K562 (cell line): ENCODE measurements at regions not wholly inside any gene's neighbourhood (a gene's known extent, or its start where the extent isn't known, plus 50 kb on each side); places are given as distances from the start of the nearest gene placed in this dataset.

ENCODE experiments used
- ATAC-seq: fragments of 200-7000 bp; cut with Tn5 transposase; 3 replicates; pipeline ENCODE4 v1.9.1; 2020; ENCODE audit warnings: moderate library complexity
- BruUV-seq: library from RNA; stranded (reverse); fragments of 400-500 nt; replicated peaks from 2 replicates; lab custom pipeline; 2021; lab: Mats Ljungman, UMichigan
- CTCF ChIA-PET: fragments of 300-600 bp; formaldehyde crosslinking; extraction: SDS; loops from one replicate; lab custom pipeline; 2021; ENCODE audit warnings: low intra/inter-chr PET ratio; lab: Yijun Ruan, JAX
- POLR2A ChIA-PET: fragments of 300-600, 350-650 bp; sonication (Branson Sonifier 250); formaldehyde crosslinking; extraction: SDS; loops from one replicate; lab custom pipeline; 2021; ENCODE audit warnings: antibody characterized with exemption, inconsistent platforms; lab: Yijun Ruan, JAX
- DNase-seq, 4 experiments: peaks; one replicate each; pipeline versions ENCODE4 v3.0.0 to v3.0.0-alpha.2; 2011 to 2018; ENCODE audit warnings: low spot score in 3 of 4, mixed read lengths in 3 of 4; ENCODE audit errors: extremely low read depth in 1 of 4
- FAIRE-seq: peaks from 2 replicates; lab custom pipeline; 2011; peaks lifted over from hg19 to GRCh38; lab: Jason Lieb, UNC
- H2AFZ ChIP-seq: 2 replicates; pipeline ENCODE4 v1.6.0; 2011; ENCODE audit warnings: low read depth, low read length, control low read depth, inconsistent platforms
- H3K27ac ChIP-seq: fragments of 200-600 bp; 3 replicates; pipeline ENCODE4 v1.8.0; 2011; ENCODE audit warnings: low read depth, mild to moderate bottlenecking, control low read depth, inconsistent platforms, low read length, moderate library complexity, mixed read lengths; ENCODE audit errors: extremely low read depth
- H3K27me3 ChIP-seq, 2 experiments: fragments of 300-600 bp in 1 of 2; 2 replicates in 1 of 2; 3 replicates in 1 of 2; pipeline versions ENCODE4 v1.6.0 to v1.8.0; 2011; ENCODE audit warnings: inconsistent platforms in 2 of 2, low read length in 2 of 2, mild to moderate bottlenecking in 1 of 2, mixed read lengths in 1 of 2, moderate library complexity in 1 of 2; ENCODE audit not compliant: control insufficient read depth in 2 of 2, insufficient read depth in 2 of 2
- H3K36me3 ChIP-seq: fragments of 300-600 bp; 3 replicates; pipeline ENCODE4 v1.8.0; 2011; ENCODE audit warnings: mild to moderate bottlenecking, low read length, inconsistent platforms; ENCODE audit not compliant: control insufficient read depth, insufficient read depth
- H3K4me1 ChIP-seq, 2 experiments: fragments of 200-600 bp in 1 of 2; replicated peaks in 1 of 2; 2 replicates in 1 of 2; 3 replicates in 1 of 2; pipeline versions ENCODE4 v1.5.1 to v1.8.0; 2011; ENCODE audit warnings: inconsistent platforms in 2 of 2, low read length in 2 of 2, mild to moderate bottlenecking in 1 of 2, mixed read lengths in 1 of 2, moderate library complexity in 1 of 2; ENCODE audit not compliant: control insufficient read depth in 2 of 2, insufficient read depth in 2 of 2
- H3K4me2 ChIP-seq: 2 replicates; pipeline ENCODE4 v1.6.1; 2011; ENCODE audit warnings: low read length, control low read depth, inconsistent platforms, mixed read lengths; ENCODE audit not compliant: insufficient read depth
- H3K4me3 ChIP-seq: fragments of 200-600 bp; sonication (generic), shearing (Covaris generic); 2 replicates; pipeline ENCODE4 v1.5.1; 2016; ENCODE audit warnings: control low read depth, inconsistent platforms
- H3K79me2 ChIP-seq: fragments of 200-600 bp; 3 replicates; pipeline ENCODE4 v1.8.0; 2011; ENCODE audit warnings: low read length, inconsistent platforms; ENCODE audit not compliant: control insufficient read depth, insufficient read depth
- H3K9ac ChIP-seq, 2 experiments: 2 replicates each; pipeline versions ENCODE4 v1.6.0 to v1.6.1; 2011; ENCODE audit warnings: low read depth in 2 of 2, low read length in 2 of 2, control low read depth in 1 of 2, inconsistent platforms in 1 of 2, mild to moderate bottlenecking in 1 of 2, mixed read lengths in 1 of 2; ENCODE audit not compliant: insufficient read depth in 1 of 2
- H3K9me1 ChIP-seq: one replicate; pipeline ENCODE4 v1.6.0; 2011; ENCODE audit warnings: inconsistent platforms, mild to moderate bottlenecking, low read length, moderate library complexity; ENCODE audit not compliant: control insufficient read depth, insufficient read depth
- H3K9me3 ChIP-seq: replicated peaks from 2 replicates; pipeline ENCODE4 v1.5.1; 2011; ENCODE audit warnings: low read depth, low read length, inconsistent platforms; ENCODE audit not compliant: control insufficient read depth, insufficient read depth
- H4K20me1 ChIP-seq: replicated peaks from 2 replicates; pipeline ENCODE4 v1.6.1; 2011; ENCODE audit warnings: low read length, inconsistent platforms, mixed read lengths; ENCODE audit not compliant: control insufficient read depth, insufficient read depth
- CBFA2T2 ChIP-seq: fragments of 450-650 bp; conservative IDR thresholded peaks from 2 replicates; pipeline ENCODE4 v1.6.1; 2017; ENCODE audit warnings: mild to moderate bottlenecking
- CBFA2T3 ChIP-seq: fragments of 450-650 bp; IDR thresholded peaks from 2 replicates; pipeline ENCODE4 v1.6.1; 2017
- DNMT1 ChIP-seq: fragments of 450-650 bp; IDR thresholded peaks from 2 replicates; pipeline ENCODE4 v1.6.1; 2016; ENCODE audit warnings: antibody characterized with exemption, mild to moderate bottlenecking
- GTF2E2 ChIP-seq: fragments of 200-800 bp; sonication (Bioruptor generic); IDR thresholded peaks from 2 replicates; pipeline ENCODE4 v1.6.1; 2016; ENCODE audit warnings: missing genetic modification characterization, missing compliant biosample characterization
- GTF3C2 ChIP-seq: IDR thresholded peaks from 3 replicates; pipeline ENCODE4 v1.6.1; 2011; ENCODE audit warnings: borderline replicate concordance, mild to moderate bottlenecking, moderate library complexity; ENCODE audit not compliant: insufficient read length; ENCODE audit errors: extremely low read depth
- TAL1 ChIP-seq: fragments of 450-650 bp; IDR thresholded peaks from 2 replicates; pipeline ENCODE4 v1.6.1; 2016; ENCODE audit warnings: mild to moderate bottlenecking
- TCF3 ChIP-seq: sonication (generic); formaldehyde crosslinking; IDR thresholded peaks from 2 replicates; pipeline ENCODE4 v1.4.0; 2020; ENCODE audit warnings: mild to moderate bottlenecking, missing genetic modification reagents
- ZNF511 ChIP-seq: sonication (generic); formaldehyde crosslinking; IDR thresholded peaks from 2 replicates; pipeline ENCODE4 v1.8.0; 2022; ENCODE audit warnings: mild to moderate bottlenecking, missing genetic modification reagents
- WGBS: fragments of 100-300 bp; shearing (Covaris generic); methylation state at CpG from one replicate; pipeline ENCODE4 v1.1.6; 2016; ENCODE audit warnings: low coverage, mixed read lengths; ENCODE audit not compliant: insufficient coverage; ENCODE audit errors: missing lambda C conversion rate; 5-methylcytosine and 5-hydroxymethylcytosine counted together
- in situ Hi-C: fragments of 300-500 bp; cut with MboI; formaldehyde crosslinking; loops from 4 replicates; pipeline ENCODE4 v1.15.0; 2018; ENCODE audit warnings: inconsistent platforms, mixed read lengths
- intact Hi-C: fragments of 100-400 bp; cut with micrococcal nuclease; formaldehyde crosslinking; loops from 2 replicates; pipeline ENCODE4 v1.14.2; 2022

- FAIRE-seq: no peak
- WGBS: 4% methylated on average over 2 of the region's 2 CpGs
- TF ChIP-seq GTF2E2 (tag) (no peak), GTF3C2 (no peak), CBFA2T2 (peak; percentile 45), TAL1 (peak; percentile 15; the same call in 1 of the 2 replicates), TCF3 (peak; percentile 33), ZNF511 (no peak), CBFA2T3 (peak; percentile 57), DNMT1 (no peak)
- ATAC-seq: no peak
- Histone ChIP-seq H3K27ac (no peak overlapping the region), H3K9me3 (no peaks in the 10 kb centered on the region), H2AFZ (no peak overlapping the region), H3K4me3 (no peak overlapping the region), H3K4me1 (no peaks in the 10 kb centered on the region), H4K20me1 (no peaks in the 10 kb centered on the region), H3K4me2 (no peak overlapping the region), H3K9me1 (no peaks in the 10 kb centered on the region), H3K79me2 (no peaks in the 10 kb centered on the region), H3K27me3 (peaks cover 0 to 16% of the 10 kb centered on the region in 2 experiments; a peak in 2 of 5 replicates), H3K36me3 (no peaks in the 10 kb centered on the region), H3K9ac (no peak overlapping the region)
- CTCF ChIA-PET: no interaction called here
- in situ Hi-C loops: no loop called here
- DNase-seq: peak in 1 of 4 experiments; percentile 5
- intact Hi-C loops: no loop called here
- BruUV-seq: no TSS peak
- POLR2A ChIA-PET: interaction anchor here (0.7 kb wide), 1 partner anchor 19 kb away, joined by 4 read pairs; no protein-coding TSS in a partner anchor
These were observed 471.8 kb downstream of the KDM4C start for GRCh38 chr9:7229571-7229970.
